Skeletal muscle tissue (tissue), 3 donors: ENCODE measurements at regions not wholly inside any gene's neighbourhood (a gene's known extent, or its start where the extent isn't known, plus 50 kb on each side); places are given as distances from the start of the nearest gene placed in this dataset.

Source experiments
- H3K27ac ChIP-seq: one replicate; pipeline ENCODE4 v1.7.0; 2013; ENCODE audit warnings: mild to moderate bottlenecking, low read depth, low read length, inconsistent platforms
- H3K27me3 ChIP-seq, 3 donors: one replicate each; pipeline ENCODE4 v1.7.0; 2013; ENCODE audit warnings: low read length in 3 of 3; ENCODE audit not compliant: control insufficient read depth in 3 of 3, insufficient read depth in 3 of 3
- H3K36me3 ChIP-seq, 3 donors: one replicate each; pipeline ENCODE4 v1.7.0; 2013; ENCODE audit warnings: low read length in 3 of 3; ENCODE audit not compliant: control insufficient read depth in 3 of 3, insufficient read depth in 3 of 3
- H3K4me1 ChIP-seq, 3 donors: one replicate each; pipeline ENCODE4 v1.7.0; 2013; ENCODE audit warnings: low read length in 3 of 3, mild to moderate bottlenecking in 3 of 3; ENCODE audit not compliant: control insufficient read depth in 3 of 3, insufficient read depth in 3 of 3
- H3K4me3 ChIP-seq, 3 donors: one replicate each; pipeline ENCODE4 v1.7.0; 2013; ENCODE audit warnings: low read length in 3 of 3
- H3K9ac ChIP-seq, 3 donors: one replicate each; pipeline ENCODE4 v1.7.0; 2013; ENCODE audit warnings: low read length in 3 of 3, mild to moderate bottlenecking in 3 of 3, moderate library complexity in 2 of 3, low read depth in 1 of 3
- H3K9me3 ChIP-seq, 3 donors: one replicate each; pipeline ENCODE4 v1.7.0; 2013; ENCODE audit warnings: low read length in 3 of 3; ENCODE audit not compliant: control insufficient read depth in 3 of 3
- donor health status: Osteomylitis.

DNA sequence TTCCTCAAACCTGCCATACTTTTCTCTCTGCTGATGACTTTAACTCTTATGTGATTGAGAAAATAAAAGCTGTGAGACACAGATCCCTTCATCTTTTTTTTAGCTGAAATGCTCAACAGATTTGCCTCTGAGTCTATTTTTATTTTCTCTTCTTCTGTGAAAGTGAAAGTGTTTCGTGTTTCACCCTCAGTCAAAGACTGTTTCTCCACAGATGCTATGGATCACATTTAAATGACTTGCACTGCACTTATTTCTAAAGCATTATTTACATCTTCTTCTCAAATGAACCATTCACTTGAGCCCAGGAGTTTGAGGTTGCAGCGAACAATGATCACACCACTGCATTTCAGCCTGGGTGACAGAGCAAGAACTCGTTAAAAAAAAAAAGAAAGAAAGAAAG lies 890.1 kb upstream of the PCDH20 start:
- H3K27ac ChIP-seq: no peak overlapping the region
- no peaks in the 10 kb centered on the region for H3K27me3 ChIP-seq
- H3K4me1 ChIP-seq: no peaks in the 10 kb centered on the region
- H3K4me3 ChIP-seq: no peak overlapping the region
- no peaks in the 10 kb centered on the region for H3K36me3 ChIP-seq
- no peaks in the 10 kb centered on the region for H3K9me3 ChIP-seq
- peak overlapping the region in 1 of 3 donors; percentile 15 for H3K9ac ChIP-seq

DNA sequence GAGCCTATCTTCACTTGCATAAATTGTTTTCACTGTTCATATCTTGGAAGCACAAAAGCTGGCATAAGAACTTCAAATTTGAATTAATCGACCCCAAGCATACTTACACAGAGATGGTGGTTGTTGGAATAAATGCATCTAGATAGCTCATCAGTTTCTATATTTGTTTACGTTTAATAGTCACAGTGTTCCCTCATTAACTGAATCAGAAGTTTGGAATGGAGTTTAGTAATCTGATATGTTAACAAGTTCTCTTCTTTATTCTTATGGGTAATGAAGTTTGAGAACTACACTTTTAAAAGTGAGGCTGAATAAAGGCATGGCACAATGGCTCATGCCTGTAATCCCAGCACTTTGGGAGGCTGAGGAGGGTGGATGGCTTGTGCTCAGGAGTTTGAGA lies 886.7 kb upstream of the PCDH20 start:
- no peaks in the 10 kb centered on the region for H3K9me3 ChIP-seq
- H3K4me3 ChIP-seq: no peak overlapping the region
- H3K27me3 ChIP-seq: no peaks in the 10 kb centered on the region
- no peaks in the 10 kb centered on the region for H3K4me1 ChIP-seq
- H3K9ac ChIP-seq: no peak overlapping the region
- no peaks in the 10 kb centered on the region for H3K36me3 ChIP-seq
- no peak overlapping the region for H3K27ac ChIP-seq

DNA sequence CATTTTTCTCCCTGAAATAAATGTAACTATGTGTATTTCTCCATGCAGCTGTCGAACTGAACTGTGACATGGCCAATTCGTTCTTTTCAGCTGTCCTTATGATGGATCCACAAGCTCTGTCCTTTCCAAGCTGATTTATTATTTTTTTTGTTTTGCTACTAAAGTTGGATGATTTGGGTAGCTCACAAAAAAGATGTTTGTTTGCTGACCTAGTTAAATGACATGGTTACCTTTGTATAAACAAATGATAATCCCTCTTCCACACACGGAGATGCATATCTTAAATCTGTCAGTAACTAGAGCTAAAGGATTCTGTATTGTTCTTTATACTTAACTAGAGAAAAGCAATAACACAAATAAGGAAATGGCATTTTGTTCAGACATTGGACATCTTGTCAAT lies 884.3 kb upstream of the PCDH20 start:
- H3K4me3 ChIP-seq: no peak overlapping the region
- H3K36me3 ChIP-seq: no peaks in the 10 kb centered on the region
- no peaks in the 10 kb centered on the region for H3K9me3 ChIP-seq
- H3K4me1 ChIP-seq: no peaks in the 10 kb centered on the region
- no peak overlapping the region for H3K27ac ChIP-seq
- H3K9ac ChIP-seq: no peak overlapping the region
- no peaks in the 10 kb centered on the region for H3K27me3 ChIP-seq

DNA sequence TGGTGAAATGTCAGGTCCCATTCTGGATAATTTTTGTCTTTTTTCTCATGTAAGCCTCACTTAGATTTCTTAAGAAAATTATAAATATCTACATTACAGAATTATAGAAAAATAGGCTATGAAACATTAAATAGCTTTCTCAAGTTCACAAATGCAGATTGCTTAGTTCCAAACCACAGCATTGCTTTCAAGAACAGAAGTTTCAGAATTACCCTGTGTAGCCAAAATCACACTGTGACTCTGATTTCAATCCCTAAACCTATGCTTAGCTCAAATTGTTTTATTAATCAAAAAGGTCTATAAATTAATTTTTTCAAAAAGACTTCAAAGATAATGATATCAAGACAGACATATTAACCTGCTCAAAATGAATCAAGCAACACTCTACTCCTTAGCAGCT lies 881.2 kb upstream of the PCDH20 start:
- H3K36me3 ChIP-seq: no peaks in the 10 kb centered on the region
- no peak overlapping the region for H3K4me3 ChIP-seq
- H3K27ac ChIP-seq: no peak overlapping the region
- no peaks in the 10 kb centered on the region for H3K4me1 ChIP-seq
- no peaks in the 10 kb centered on the region for H3K27me3 ChIP-seq
- no peaks in the 10 kb centered on the region for H3K9me3 ChIP-seq
- no peak overlapping the region for H3K9ac ChIP-seq

DNA sequence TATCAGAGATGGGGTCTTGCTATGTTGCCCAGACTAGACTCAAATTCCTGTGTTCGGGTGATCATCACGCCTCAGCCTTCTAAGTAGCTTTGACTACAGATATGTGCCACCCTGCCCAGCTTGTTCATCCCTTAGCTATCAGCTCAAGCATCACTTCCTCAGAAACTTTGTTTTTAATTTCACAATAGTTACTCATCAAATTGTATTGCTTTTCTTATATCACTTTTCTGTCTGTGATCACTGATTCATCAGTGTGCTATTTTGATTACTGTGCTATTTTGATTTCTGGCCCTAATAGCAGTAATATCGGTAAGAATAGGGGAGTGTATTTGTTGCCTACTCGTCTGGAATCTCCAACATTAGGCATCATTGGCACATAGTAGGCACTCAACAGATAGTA lies 878.6 kb upstream of the PCDH20 start:
- Histone ChIP-seq H3K27ac (no peak overlapping the region), H3K4me1 (no peaks in the 10 kb centered on the region), H3K27me3 (no peaks in the 10 kb centered on the region), H3K36me3 (no peaks in the 10 kb centered on the region), H3K9ac (no peak overlapping the region), H3K9me3 (no peaks in the 10 kb centered on the region), H3K4me3 (no peak overlapping the region)

DNA sequence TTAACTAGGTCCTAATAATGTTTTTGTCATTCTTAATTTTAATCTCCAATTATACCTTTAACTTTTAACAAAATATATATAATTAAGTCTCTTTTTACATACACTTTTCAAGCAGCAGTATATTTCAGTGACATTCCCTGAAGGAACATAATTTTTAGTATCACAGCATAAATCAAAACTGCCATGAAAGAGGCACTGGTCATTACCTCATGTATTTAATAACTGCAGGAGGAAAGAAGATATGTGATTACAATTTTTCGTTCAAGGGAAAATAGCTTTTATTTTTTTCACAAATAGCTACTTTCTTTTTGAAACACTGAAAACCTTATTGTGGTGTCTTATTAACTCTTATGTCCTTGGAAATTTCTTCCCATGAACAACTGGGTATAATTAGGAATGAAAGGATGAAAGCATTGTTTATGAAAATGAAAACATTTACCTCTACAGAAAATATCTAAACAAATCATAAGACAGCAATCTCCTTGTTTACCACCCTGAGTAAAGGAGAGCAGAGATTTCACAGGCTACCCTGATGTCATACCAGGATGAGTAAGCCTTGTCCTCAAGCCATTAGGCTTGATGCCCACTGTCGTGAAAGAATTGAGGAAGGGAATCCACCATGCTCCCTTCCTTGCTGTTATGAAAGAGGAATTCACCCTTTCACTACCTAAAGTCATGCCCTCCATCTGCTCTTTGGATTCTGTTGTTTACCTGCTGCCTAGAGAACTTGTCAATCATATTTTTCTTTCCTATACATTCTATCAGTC lies 877.2 kb upstream of the PCDH20 start:
- no peaks in the 10 kb centered on the region for H3K4me1 ChIP-seq
- H3K9ac ChIP-seq: no peak overlapping the region
- H3K27ac ChIP-seq: no peak overlapping the region
- no peaks in the 10 kb centered on the region for H3K27me3 ChIP-seq
- no peaks in the 10 kb centered on the region for H3K9me3 ChIP-seq
- no peaks in the 10 kb centered on the region for H3K36me3 ChIP-seq
- H3K4me3 ChIP-seq: no peak overlapping the region

DNA sequence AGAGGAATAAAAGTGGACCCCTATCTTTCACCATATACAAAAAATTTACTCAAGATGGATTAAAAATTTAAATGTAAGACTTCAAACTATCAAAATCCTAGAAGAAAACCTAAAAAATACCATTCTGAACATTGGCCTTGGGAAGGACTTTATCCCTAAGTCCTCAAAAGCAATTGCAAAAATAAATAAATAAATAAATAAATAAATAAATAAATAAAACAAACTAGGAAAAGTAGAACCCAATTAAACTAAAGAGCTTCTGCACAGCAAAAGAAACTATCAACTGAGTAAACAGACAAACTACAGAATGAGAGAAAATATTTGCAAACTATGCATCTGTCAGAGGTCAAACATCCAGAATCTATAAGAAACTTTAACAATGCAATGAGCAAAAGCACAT lies 874.9 kb upstream of the PCDH20 start:
- Histone ChIP-seq H3K4me1 (no peaks in the 10 kb centered on the region), H3K9ac (no peak overlapping the region), H3K27ac (no peak overlapping the region), H3K36me3 (no peaks in the 10 kb centered on the region), H3K27me3 (no peaks in the 10 kb centered on the region), H3K9me3 (no peaks in the 10 kb centered on the region), H3K4me3 (no peak overlapping the region)

DNA sequence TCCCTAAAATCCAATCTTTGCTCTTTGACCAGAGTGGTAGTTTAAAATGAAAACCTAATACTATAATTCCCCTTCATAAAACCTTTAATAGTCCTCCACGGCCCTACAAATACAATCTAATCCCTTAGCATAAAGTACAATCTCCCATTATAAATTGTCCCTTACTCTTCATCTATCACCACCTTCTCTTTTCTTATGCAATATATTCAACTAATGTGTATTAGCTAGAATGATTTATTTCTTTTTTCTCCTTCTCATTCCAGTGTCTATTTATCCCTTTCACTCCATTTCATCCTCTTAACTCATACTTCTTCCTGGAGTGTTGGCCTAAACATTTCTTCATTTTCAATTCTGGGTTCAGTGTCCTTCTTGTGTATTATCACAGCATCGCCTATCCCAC lies 872.1 kb upstream of the PCDH20 start:
- H3K9ac ChIP-seq: no peak overlapping the region
- H3K4me1 ChIP-seq: no peaks in the 10 kb centered on the region
- H3K36me3 ChIP-seq: no peaks in the 10 kb centered on the region
- H3K27ac ChIP-seq: no peak overlapping the region
- no peaks in the 10 kb centered on the region for H3K9me3 ChIP-seq
- no peak overlapping the region for H3K4me3 ChIP-seq
- no peaks in the 10 kb centered on the region for H3K27me3 ChIP-seq

DNA sequence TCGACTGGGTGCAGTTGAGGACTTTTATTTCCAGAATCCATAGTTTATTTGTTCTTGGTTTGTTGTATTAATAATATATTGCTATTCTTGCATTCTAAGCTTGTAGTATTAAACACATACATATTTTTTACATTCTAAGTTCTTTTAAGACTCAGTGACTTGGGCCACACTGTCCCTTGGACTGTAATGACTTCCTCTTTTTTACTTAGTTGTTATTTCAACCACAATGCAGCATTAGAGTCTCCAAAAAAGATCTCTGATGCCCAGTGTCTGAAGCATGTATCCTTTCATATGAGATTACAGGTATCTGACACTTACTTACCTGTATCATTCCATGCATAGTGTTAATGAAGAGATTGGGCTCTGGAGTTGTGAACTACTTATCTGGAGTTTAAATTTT lies 864.9 kb upstream of the PCDH20 start:
- Histone ChIP-seq H3K9ac (no peak overlapping the region), H3K27me3 (no peaks in the 10 kb centered on the region), H3K27ac (no peak overlapping the region), H3K4me1 (no peaks in the 10 kb centered on the region), H3K4me3 (no peak overlapping the region), H3K36me3 (no peaks in the 10 kb centered on the region), H3K9me3 (no peaks in the 10 kb centered on the region)

DNA sequence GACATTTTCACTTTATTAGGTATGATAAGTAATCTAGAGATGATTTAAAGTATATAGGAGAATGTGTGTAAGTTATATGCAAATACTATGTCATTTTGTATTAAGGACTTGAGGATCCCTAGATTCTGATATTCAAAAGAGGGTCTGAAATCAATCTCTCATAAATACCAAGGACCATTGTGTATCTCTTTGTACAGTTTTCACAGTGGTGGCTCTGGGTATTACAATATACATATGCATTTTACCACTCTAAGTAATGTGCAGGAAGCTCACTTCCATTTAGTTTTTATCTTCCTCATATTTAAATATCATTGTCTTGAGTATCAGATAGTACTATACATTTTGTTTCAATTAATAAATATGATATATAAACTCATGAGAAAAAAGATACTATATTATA lies 862.6 kb upstream of the PCDH20 start:
- H3K9ac ChIP-seq: no peak overlapping the region
- H3K4me1 ChIP-seq: no peaks in the 10 kb centered on the region
- H3K9me3 ChIP-seq: no peaks in the 10 kb centered on the region
- no peak overlapping the region for H3K4me3 ChIP-seq
- H3K36me3 ChIP-seq: no peaks in the 10 kb centered on the region
- H3K27me3 ChIP-seq: no peaks in the 10 kb centered on the region
- H3K27ac ChIP-seq: no peak overlapping the region
